GM19240 (cell line): ENCODE measurements at regions not wholly inside any gene's neighbourhood (a gene's known extent, or its start where the extent isn't known, plus 50 kb on each side); places are given as distances from the start of the nearest gene placed in this dataset.

Experiments used
- DNase-seq: peaks from one replicate; pipeline ENCODE4 v3.0.0; 2011; ENCODE audit warnings: low spot score; ENCODE audit not compliant: insufficient read length

DNA sequence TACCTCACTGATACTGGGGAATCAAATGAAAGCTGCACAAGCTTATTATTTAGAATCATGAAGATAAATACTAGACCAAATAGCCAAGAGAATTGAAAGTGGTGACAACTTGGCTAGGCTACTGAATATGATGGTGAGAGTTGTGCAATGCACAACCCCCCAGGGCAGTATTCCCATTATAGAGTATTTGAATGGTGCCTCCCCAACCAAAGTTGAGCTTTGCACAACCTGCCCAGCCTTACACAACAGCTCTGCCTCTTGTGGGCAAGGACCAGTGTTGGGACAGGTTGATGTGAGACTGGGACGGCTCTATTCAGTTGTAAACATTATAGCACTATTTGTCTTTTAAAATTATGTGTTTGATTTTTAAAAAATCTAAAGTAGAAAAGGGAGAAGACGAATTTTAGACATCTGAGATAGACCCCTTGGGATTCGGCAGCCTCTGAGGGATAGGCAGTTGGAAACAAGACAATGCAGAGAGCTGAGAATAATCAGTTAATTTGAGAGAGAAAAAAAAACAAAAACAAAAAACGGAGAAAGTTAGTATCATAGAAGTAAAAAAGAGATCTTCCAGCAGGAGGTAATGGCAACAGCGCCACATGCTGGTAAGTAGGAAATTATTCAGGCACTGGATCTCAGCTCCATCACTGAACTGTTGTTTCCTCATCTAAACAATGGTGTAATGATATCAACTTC lies 91.0 kb upstream of the KCNA3 start:
- DNase-seq, result peak; percentile 20

DNA sequence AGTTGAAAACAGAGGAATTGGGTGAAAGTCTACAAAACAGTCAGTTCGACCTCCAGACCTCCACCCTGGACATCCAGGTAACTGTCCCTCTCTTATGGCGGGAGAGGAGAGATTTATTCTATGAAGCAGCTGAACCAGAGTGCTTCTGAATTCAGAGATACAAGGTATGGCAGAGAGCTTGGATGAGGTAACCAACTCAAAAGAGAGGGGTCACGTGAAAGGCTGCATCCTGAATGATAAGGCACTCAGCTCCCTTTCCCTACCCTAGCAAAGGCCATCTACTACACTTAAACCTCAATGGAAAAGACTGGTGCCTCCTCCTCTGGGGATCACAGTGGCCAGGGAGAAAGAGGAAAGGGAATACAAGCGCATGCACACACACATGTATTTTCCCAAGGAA lies 88.4 kb upstream of the KCNA3 start:
- DNase-seq, result no peak

DNA sequence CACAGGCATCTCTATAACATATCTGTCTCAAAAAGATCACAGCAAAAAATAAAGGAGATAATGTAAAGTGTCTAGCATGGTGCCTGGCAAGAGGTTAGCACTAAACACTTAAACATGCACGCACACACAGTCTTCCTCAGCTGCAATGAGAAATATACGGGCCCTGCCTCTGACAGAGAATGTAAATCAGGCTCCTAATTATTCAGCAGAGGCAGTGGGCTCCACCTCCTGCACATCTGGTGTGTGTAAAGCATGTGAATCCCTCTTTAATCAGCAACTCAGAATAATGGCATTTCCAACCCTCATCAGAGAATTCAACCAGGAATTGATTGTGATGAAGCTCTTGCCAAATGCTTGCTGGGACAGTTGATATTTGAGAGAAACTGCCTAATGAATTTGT lies 85.6 kb upstream of the KCNA3 start:
- DNase-seq, result no peak

GRCh38 chr1:110756506-110756905 lies 81.8 kb upstream of the KCNA3 start:
- DNase-seq, result no peak

- no peak for DNase-seq
Measured at GRCh38 chr1:110752941-110753725, 78.4 kb upstream of the KCNA3 start.

DNA sequence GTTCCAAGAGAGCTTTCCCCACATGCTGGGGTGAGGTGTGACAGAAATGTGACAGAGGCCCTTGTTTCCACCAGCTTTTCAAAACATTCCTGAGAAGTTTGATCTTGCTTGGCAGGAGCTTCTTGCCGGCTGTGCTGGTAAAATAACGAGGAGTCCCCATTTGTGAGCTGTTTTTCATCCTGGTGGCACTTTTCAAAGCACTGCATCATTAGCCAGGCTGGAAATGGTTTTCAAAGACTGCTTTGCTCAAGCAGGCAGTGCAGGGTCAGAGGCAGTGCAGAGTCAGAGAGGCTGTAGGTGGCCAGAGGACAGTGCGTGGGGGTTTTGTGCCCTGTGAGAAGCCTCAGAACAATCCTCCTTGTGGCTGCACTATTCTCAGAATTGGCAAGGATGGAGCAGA lies 75.8 kb upstream of the KCNA3 start:
- DNase-seq, result no peak

- no peak for DNase-seq
Measured at GRCh38 chr1:110749960-110750359, 75.2 kb upstream of the KCNA3 start.

DNA sequence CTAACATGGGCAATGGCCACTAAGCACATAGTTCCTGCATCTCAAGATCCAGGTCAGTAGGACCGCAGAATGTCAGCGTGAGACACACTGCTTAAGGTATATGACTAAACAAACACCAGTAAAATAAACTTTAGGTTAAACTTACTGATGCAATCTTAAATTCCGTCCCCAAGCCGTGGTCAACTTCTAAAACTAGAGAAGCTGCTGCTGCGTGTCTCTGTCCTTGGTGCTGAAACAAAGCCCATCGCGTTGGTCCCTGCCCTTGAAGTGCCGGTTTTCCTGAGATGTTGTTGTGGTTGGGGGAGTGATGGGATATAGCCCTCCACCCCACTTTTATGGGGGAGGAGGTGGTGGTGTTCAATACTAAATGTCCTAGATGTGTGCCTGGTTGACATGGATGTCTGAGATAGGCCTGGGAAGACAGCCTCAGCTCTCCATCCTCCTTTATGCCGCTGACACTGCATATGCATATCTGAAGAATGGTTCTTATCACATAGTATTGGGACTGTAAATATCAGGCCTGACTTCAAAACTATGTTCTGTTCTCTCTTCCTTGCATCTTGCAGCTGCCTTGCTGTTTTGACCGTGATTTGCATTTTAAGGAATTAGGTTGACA lies 72.0 kb upstream of the KCNA3 start:
- peak; percentile 35 for DNase-seq

DNA sequence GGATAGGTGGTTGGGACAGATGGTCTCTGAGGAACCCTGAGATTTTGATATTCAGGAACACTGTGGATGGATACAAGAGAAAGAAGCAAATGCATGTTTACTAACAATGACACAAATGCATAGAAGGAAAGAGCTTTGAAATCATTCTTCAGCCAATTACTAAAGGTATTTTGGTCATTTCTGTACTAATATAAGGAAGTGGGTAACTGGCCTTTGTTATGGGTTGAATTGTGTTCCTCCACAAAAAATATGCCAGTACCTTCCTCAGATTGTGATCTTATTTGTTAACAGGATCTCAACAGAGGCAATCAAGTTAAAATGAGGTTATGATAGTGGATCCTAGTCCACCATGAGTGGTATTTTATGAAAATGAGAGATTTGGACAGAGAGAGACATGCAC lies 68.7 kb upstream of the KCNA3 start:
- DNase-seq, result no peak

GRCh38 chr1:110736900-110737605 lies 62.3 kb upstream of the KCNA3 start:
- DNase-seq, result no peak

GRCh38 chr1:110734133-110734680 lies 59.5 kb upstream of the KCNA3 start:
- no peak for DNase-seq

DNA sequence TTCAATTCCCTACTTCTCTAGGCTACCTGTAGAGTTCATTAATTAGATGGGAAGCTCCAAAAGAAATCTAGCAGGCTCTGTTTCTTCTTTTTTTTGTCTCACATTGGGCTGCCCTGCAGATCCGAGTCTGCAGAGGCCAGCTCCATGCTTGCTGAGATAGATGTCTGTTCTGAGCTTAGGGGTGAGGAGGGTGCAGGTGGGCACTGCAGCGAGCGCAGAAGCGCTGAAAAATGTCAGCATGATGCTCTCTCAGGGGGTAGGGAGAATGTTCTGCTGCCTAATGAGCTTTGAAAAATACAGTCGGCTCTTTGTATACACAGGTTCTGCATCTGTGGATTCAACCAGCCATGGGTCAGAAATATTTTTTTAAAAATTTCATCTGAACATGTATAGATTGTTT lies 56.8 kb upstream of the KCNA3 start:
- DNase-seq, result no peak

GRCh38 chr1:110728388-110729001 lies 53.8 kb upstream of the KCNA3 start:
- DNase-seq, result no peak

GRCh38 chr1:110727246-110727645 lies 52.5 kb upstream of the KCNA3 start:
- DNase-seq, result no peak

DNA sequence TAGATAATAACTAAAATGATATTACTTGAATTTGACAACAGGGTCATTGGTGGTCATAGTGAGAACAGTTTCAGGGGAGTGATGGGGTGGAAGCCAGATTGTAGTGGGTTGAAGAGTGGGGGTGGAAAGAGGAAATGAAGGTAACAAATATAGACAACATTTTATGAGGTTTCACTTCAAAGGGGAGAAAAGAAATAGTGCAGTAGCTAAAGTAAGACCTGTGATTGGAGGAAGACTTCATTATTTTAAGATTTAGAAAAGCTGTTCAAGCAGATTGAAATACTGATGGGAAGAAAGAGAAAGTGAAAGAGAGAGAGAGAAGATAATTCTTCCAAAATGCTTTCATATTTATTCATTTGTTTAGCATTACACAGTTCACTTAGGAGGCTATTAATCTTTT lies 52.0 kb upstream of the KCNA3 start:
- peak; percentile 55 for DNase-seq
